Memory B cell (primary cell): ENCODE measurements at regions not wholly inside any gene's neighbourhood (a gene's known extent, or its start where the extent isn't known, plus 50 kb on each side); places are given as distances from the start of the nearest gene placed in this dataset.
"Not testable (repeated sequence)": the region's sequence is repeated elsewhere in the genome, so short reads cannot be mapped to it uniquely, and the experiment has no call there.

Experiments used
- ATAC-seq: fragments of 150-1000 bp; cut with Tn5 transposase; 2 replicates; pipeline ENCODE4 v1.10.0; 2021; ENCODE audit warnings: low read depth, mild to moderate bottlenecking, moderate library complexity
- DNase-seq, 2 donors: peaks; one replicate each; pipeline ENCODE4 v3.0.0; 2022; ENCODE audit warnings: low spot score in 2 of 2
- H3K27ac Mint-ChIP-seq: one replicate; pipeline ENCODE4 v1.8.0; 2022; ENCODE audit warnings: mild to moderate bottlenecking, moderate library complexity, mixed read lengths
- H3K27me3 Mint-ChIP-seq: one replicate; pipeline ENCODE4 v1.8.0; 2022; ENCODE audit warnings: mixed read lengths
- H3K36me3 Mint-ChIP-seq: one replicate; pipeline ENCODE4 v1.8.0; 2022; ENCODE audit warnings: mild to moderate bottlenecking, mixed read lengths
- H3K4me1 Mint-ChIP-seq: one replicate; pipeline ENCODE4 v1.8.0; 2022; ENCODE audit warnings: mixed read lengths
- H3K4me3 Mint-ChIP-seq: one replicate; pipeline ENCODE4 v1.8.0; 2022; ENCODE audit warnings: mild to moderate bottlenecking, moderate library complexity, mixed read lengths
- H3K9me3 Mint-ChIP-seq: one replicate; pipeline ENCODE4 v1.8.0; 2022; ENCODE audit warnings: mixed read lengths

GRCh38 chr10:53477313-53477675, 704.7 kb upstream of the MBL2 start:
- Mint-ChIP-seq H3K4me1 (no peaks in the 10 kb centered on the region), H3K9me3 (no peaks in the 10 kb centered on the region), H3K4me3 (no peak overlapping the region), H3K27me3 (no peaks in the 10 kb centered on the region), H3K27ac (no peak overlapping the region), H3K36me3 (no peaks in the 10 kb centered on the region)
- DNase-seq (no peak), ATAC-seq (no peak)

GRCh38 chr10:53476650-53477312, 704.2 kb upstream of the MBL2 start:
- H3K27me3 Mint-ChIP-seq: no peaks in the 10 kb centered on the region
- no peaks in the 10 kb centered on the region for H3K4me1 Mint-ChIP-seq
- H3K36me3 Mint-ChIP-seq: no peaks in the 10 kb centered on the region
- DNase-seq (no peak), ATAC-seq (no peak)
- H3K9me3 Mint-ChIP-seq: no peaks in the 10 kb centered on the region
- no peak overlapping the region for H3K4me3 Mint-ChIP-seq
- H3K27ac Mint-ChIP-seq: no peak overlapping the region

- Mint-ChIP-seq H3K9me3 (no peaks in the 10 kb centered on the region), H3K4me1 (no peaks in the 10 kb centered on the region), H3K27ac (no peak overlapping the region), H3K27me3 (no peaks in the 10 kb centered on the region), H3K4me3 (no peak overlapping the region), H3K36me3 (no peaks in the 10 kb centered on the region)
- ATAC-seq: no peak
- no peak for DNase-seq
Measured at GRCh38 chr10:53469383-53469782, 696.8 kb upstream of the MBL2 start.

- Mint-ChIP-seq H3K36me3 (no peaks in the 10 kb centered on the region), H3K9me3 (peaks cover 2% of the 10 kb centered on the region)
- no peak for ATAC-seq
Measured at GRCh38 chr10:53463539-53463938, 691.0 kb upstream of the MBL2 start.

GRCh38 chr10:53458007-53458406, 685.4 kb upstream of the MBL2 start:
- Mint-ChIP-seq H3K27me3 (no peaks in the 10 kb centered on the region), H3K4me3 (no peak overlapping the region), H3K36me3 (no peaks in the 10 kb centered on the region), H3K9me3 (peaks cover 2% of the 10 kb centered on the region), H3K4me1 (no peaks in the 10 kb centered on the region), H3K27ac (no peak overlapping the region)
- DNase-seq: no peak
- ATAC-seq: no peak

More at GRCh38 chr10:53463539-53463938, 691.0 kb upstream of the MBL2 start:
- no peak overlapping the region for H3K27ac Mint-ChIP-seq
- no peaks in the 10 kb centered on the region for H3K27me3 Mint-ChIP-seq
- H3K4me1 Mint-ChIP-seq: no peaks in the 10 kb centered on the region
- DNase-seq: no peak
- H3K4me3 Mint-ChIP-seq: no peak overlapping the region

- Mint-ChIP-seq H3K27ac (no peak overlapping the region), H3K27me3 (no peaks in the 10 kb centered on the region), H3K4me3 (no peak overlapping the region), H3K36me3 (no peaks in the 10 kb centered on the region), H3K4me1 (no peaks in the 10 kb centered on the region), H3K9me3 (peaks cover 3% of the 10 kb centered on the region)
- ATAC-seq (no peak), DNase-seq (no peak)
Measured at GRCh38 chr10:53453196-53453595, 680.6 kb upstream of the MBL2 start.

- ATAC-seq: no peak
- Mint-ChIP-seq H3K4me1 (no peaks in the 10 kb centered on the region), H3K27ac (no peak overlapping the region), H3K36me3 (no peaks in the 10 kb centered on the region), H3K9me3 (peaks cover 7% of the 10 kb centered on the region), H3K27me3 (no peaks in the 10 kb centered on the region), H3K4me3 (no peak overlapping the region)
- DNase-seq: no peak
Measured at GRCh38 chr10:53447576-53447975, 675.0 kb upstream of the MBL2 start.

- no peaks in the 10 kb centered on the region for H3K4me1 Mint-ChIP-seq
- no peaks in the 10 kb centered on the region for H3K36me3 Mint-ChIP-seq
- ATAC-seq: no peak
- H3K4me3 Mint-ChIP-seq: no peak overlapping the region
- no peak for DNase-seq
- H3K27me3 Mint-ChIP-seq: no peaks in the 10 kb centered on the region
- peaks cover 4% of the 10 kb centered on the region for H3K9me3 Mint-ChIP-seq
- no peak overlapping the region for H3K27ac Mint-ChIP-seq
Measured at GRCh38 chr10:53441843-53442242, 669.3 kb upstream of the MBL2 start.

GRCh38 chr10:53440601-53441000, 668.0 kb upstream of the MBL2 start:
- Mint-ChIP-seq H3K36me3 (no peaks in the 10 kb centered on the region), H3K27ac (no peak overlapping the region), H3K4me3 (no peak overlapping the region)

GRCh38 chr10:53439075-53439474, 666.5 kb upstream of the MBL2 start:
- not testable (repeated sequence) for DNase-seq, H3K9me3 Mint-ChIP-seq, H3K27me3 Mint-ChIP-seq, H3K27ac Mint-ChIP-seq, H3K36me3 Mint-ChIP-seq, H3K4me1 Mint-ChIP-seq, ATAC-seq, H3K4me3 Mint-ChIP-seq

More at GRCh38 chr10:53440601-53441000, 668.0 kb upstream of the MBL2 start:
- DNase-seq (no peak), ATAC-seq (no peak)
- Mint-ChIP-seq H3K27me3 (no peaks in the 10 kb centered on the region), H3K9me3 (peaks cover 4% of the 10 kb centered on the region), H3K4me1 (no peaks in the 10 kb centered on the region)

- Mint-ChIP-seq H3K36me3 (no peaks in the 10 kb centered on the region), H3K4me3 (no peak overlapping the region), H3K4me1 (no peaks in the 10 kb centered on the region), H3K27me3 (no peaks in the 10 kb centered on the region), H3K27ac (no peak overlapping the region), H3K9me3 (peaks cover 3% of the 10 kb centered on the region)
- DNase-seq: no peak
- no peak for ATAC-seq
Measured at GRCh38 chr10:53434413-53434812, 661.8 kb upstream of the MBL2 start.

GRCh38 chr10:53432035-53432434, 659.5 kb upstream of the MBL2 start:
- no peak for ATAC-seq
- no peaks in the 10 kb centered on the region for H3K27me3 Mint-ChIP-seq

GRCh38 chr10:53430974-53431373, 658.4 kb upstream of the MBL2 start:
- ATAC-seq (no peak), DNase-seq (no peak)
- peaks cover 3% of the 10 kb centered on the region for H3K9me3 Mint-ChIP-seq
- H3K4me1 Mint-ChIP-seq: no peaks in the 10 kb centered on the region
- no peaks in the 10 kb centered on the region for H3K27me3 Mint-ChIP-seq
- H3K27ac Mint-ChIP-seq: no peak overlapping the region
- H3K36me3 Mint-ChIP-seq: no peaks in the 10 kb centered on the region
- H3K4me3 Mint-ChIP-seq: no peak overlapping the region

More at GRCh38 chr10:53432035-53432434, 659.5 kb upstream of the MBL2 start:
- Mint-ChIP-seq H3K4me1 (no peaks in the 10 kb centered on the region), H3K27ac (no peak overlapping the region), H3K9me3 (peaks cover 3% of the 10 kb centered on the region), H3K4me3 (no peak overlapping the region), H3K36me3 (no peaks in the 10 kb centered on the region)
- DNase-seq: no peak

GRCh38 chr10:53430127-53430891, 657.7 kb upstream of the MBL2 start:
- ATAC-seq (no peak), DNase-seq (no peak)
- Mint-ChIP-seq H3K4me1 (no peaks in the 10 kb centered on the region), H3K4me3 (no peak overlapping the region), H3K27ac (no peak overlapping the region), H3K9me3 (peaks cover 3% of the 10 kb centered on the region), H3K27me3 (no peaks in the 10 kb centered on the region), H3K36me3 (no peaks in the 10 kb centered on the region)
